DOHH2 (cell line): ENCODE measurements at regions not wholly inside any gene's neighbourhood (a gene's known extent, or its start where the extent isn't known, plus 50 kb on each side); places are given as distances from the start of the nearest gene placed in this dataset.

Experiments used
- H3F3A ChIP-seq: fragments of 200-600 bp; sonication (generic), shearing (Covaris generic); 2 replicates; pipeline ENCODE4 v1.6.0; 2016; ENCODE audit warnings: antibody characterized with exemption, mild to moderate bottlenecking; ENCODE audit not compliant: control insufficient read depth, insufficient read depth
- H3K27ac ChIP-seq: fragments of 200-600 bp; sonication (generic); 2 replicates; pipeline ENCODE4 v1.5.1; 2014; ENCODE audit warnings: low read depth, mild to moderate bottlenecking, low read length, moderate library complexity
- H3K27me3 ChIP-seq: fragments of 200-600 bp; sonication (generic); 2 replicates; pipeline ENCODE4 v1.6.1; 2014; ENCODE audit warnings: mild to moderate bottlenecking, low read length, mixed read lengths; ENCODE audit not compliant: control insufficient read depth
- H3K36me3 ChIP-seq: fragments of 200-600 bp; sonication (generic); 2 replicates; pipeline ENCODE4 v1.6.1; 2014; ENCODE audit warnings: mild to moderate bottlenecking, low read length, moderate library complexity, mixed read lengths; ENCODE audit not compliant: control insufficient read depth
- H3K4me1 ChIP-seq: fragments of 200-600 bp; sonication (generic); 2 replicates; pipeline ENCODE4 v1.6.1; 2014; ENCODE audit warnings: mild to moderate bottlenecking, low read length, mixed read lengths; ENCODE audit not compliant: control insufficient read depth
- H3K4me2 ChIP-seq: fragments of 200-600 bp; sonication (generic); 2 replicates; pipeline ENCODE4 v1.6.0; 2014; ENCODE audit warnings: mild to moderate bottlenecking, low read length, moderate library complexity
- H3K4me3 ChIP-seq: fragments of 200-600 bp; sonication (generic); 2 replicates; pipeline ENCODE4 v1.5.1; 2014; ENCODE audit warnings: mild to moderate bottlenecking, low read length, mixed read lengths
- H3K79me2 ChIP-seq: fragments of 200-600 bp; sonication (generic); 2 replicates; pipeline ENCODE4 v1.6.1; 2014; ENCODE audit warnings: mild to moderate bottlenecking, low read length, mixed read lengths; ENCODE audit not compliant: control insufficient read depth
- H3K9me2 ChIP-seq: fragments of 200-600 bp; sonication (generic); replicated peaks from 2 replicates; pipeline ENCODE4 v1.6.1; 2014; ENCODE audit warnings: mild to moderate bottlenecking, low read length, mixed read lengths; ENCODE audit not compliant: control insufficient read depth
- H3K9me3 ChIP-seq: fragments of 200-600 bp; sonication (generic); 2 replicates; pipeline ENCODE4 v1.6.1; 2014; ENCODE audit warnings: antibody characterized with exemption, low read length, mixed read lengths; ENCODE audit not compliant: control insufficient read depth, insufficient read depth
- H4K20me1 ChIP-seq: fragments of 200-600 bp; sonication (generic); 2 replicates; pipeline ENCODE4 v1.6.0; 2014; ENCODE audit warnings: low read depth, mild to moderate bottlenecking, antibody characterized with exemption, low read length, moderate library complexity; ENCODE audit not compliant: control insufficient read depth, insufficient read depth
- EZH2phosphoT487 ChIP-seq: fragments of 200-600 bp; sonication (generic); IDR thresholded peaks from 2 replicates; pipeline ENCODE4 v1.6.1; 2017; ENCODE audit warnings: borderline replicate concordance, mild to moderate bottlenecking, antibody characterized with exemption, low read length, moderate library complexity, mixed read lengths
- TF ChIP-seq, protein P1 (sequence below): fragments of 200-600 bp; sonication (generic); IDR thresholded peaks from one replicate; pipeline ENCODE4 v1.5.1; 2014; ENCODE audit warnings: antibody characterized with exemption, mild to moderate bottlenecking, low read depth, low read length; ENCODE audit not compliant: poor library complexity, severe bottlenecking

DNA sequence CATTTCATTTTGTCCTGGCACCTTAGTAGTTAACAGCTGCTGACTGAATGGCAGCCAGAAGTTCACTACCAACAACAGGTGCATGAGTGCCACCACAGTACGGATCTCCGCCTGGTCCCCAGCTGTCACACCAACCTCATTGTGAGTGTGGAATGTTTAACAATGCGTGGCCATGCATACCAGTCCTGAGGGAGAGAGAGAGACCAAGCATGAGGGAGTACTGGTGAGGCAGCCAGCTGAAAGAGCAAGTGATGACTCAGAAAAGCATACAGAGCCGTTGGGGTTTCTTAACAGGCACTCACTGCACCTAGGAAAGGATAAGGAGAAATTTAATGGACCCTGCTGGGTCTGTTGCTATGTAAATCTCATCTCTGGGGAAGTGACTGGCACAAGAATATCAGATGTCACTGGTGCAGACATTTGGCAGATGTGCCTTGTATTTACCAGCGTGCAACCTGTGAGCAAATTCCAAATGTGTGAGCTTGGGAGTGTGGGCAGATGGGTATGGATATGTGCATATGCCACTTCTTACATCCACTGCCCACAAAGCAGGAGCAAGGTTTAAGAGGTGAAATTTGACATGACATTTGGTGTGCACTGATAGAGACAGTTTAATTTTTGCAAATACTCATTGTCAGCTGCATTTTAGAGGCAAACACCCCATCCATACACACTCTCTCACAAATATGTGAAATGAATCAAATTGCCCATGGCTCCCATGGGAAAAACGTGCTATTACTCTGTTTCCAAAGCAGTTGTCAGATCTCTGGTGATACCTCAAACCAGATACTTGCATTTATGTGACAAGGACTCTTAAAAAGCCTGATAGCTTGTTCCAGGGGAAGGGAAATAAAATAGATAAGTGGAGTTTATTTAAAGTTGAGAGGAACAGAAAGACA, 245.2 kb upstream of the ARPP21 start:
- Histone ChIP-seq H3F3A (no peaks in the 10 kb centered on the region), H3K36me3 (no peaks in the 10 kb centered on the region), H3K27ac (no peak overlapping the region), H3K4me2 (no peak overlapping the region), H3K9me2 (no peaks in the 10 kb centered on the region), H3K27me3 (no peaks in the 10 kb centered on the region), H4K20me1 (no peaks in the 10 kb centered on the region), H3K79me2 (no peaks in the 10 kb centered on the region), H3K9me3 (peaks cover 6% of the 10 kb centered on the region; the same call in 1 of the 2 replicates), H3K4me1 (no peaks in the 10 kb centered on the region), H3K4me3 (no peak overlapping the region)
- TF ChIP-seq, protein P1, sequence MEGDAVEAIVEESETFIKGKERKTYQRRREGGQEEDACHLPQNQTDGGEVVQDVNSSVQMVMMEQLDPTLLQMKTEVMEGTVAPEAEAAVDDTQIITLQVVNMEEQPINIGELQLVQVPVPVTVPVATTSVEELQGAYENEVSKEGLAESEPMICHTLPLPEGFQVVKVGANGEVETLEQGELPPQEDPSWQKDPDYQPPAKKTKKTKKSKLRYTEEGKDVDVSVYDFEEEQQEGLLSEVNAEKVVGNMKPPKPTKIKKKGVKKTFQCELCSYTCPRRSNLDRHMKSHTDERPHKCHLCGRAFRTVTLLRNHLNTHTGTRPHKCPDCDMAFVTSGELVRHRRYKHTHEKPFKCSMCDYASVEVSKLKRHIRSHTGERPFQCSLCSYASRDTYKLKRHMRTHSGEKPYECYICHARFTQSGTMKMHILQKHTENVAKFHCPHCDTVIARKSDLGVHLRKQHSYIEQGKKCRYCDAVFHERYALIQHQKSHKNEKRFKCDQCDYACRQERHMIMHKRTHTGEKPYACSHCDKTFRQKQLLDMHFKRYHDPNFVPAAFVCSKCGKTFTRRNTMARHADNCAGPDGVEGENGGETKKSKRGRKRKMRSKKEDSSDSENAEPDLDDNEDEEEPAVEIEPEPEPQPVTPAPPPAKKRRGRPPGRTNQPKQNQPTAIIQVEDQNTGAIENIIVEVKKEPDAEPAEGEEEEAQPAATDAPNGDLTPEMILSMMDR = no peak
- no peak for TF ChIP-seq EZH2phosphoT487

- Histone ChIP-seq H3K79me2 (no peaks in the 10 kb centered on the region), H3K36me3 (no peaks in the 10 kb centered on the region), H3K4me1 (no peaks in the 10 kb centered on the region), H3K27me3 (no peaks in the 10 kb centered on the region), H3K4me2 (no peak overlapping the region), H3K9me3 (peaks cover 6% of the 10 kb centered on the region; the same call in 1 of the 2 replicates), H3K4me3 (no peak overlapping the region), H3K9me2 (no peaks in the 10 kb centered on the region), H4K20me1 (no peaks in the 10 kb centered on the region), H3K27ac (no peak overlapping the region), H3F3A (no peaks in the 10 kb centered on the region)
- TF ChIP-seq EZH2phosphoT487 = no peak
- TF ChIP-seq, protein P1 = no peak
These were observed 244.4 kb upstream of the ARPP21 start for GRCh38 chr3:35394905-35395304.

GRCh38 chr3:35401671-35402070, 237.7 kb upstream of the ARPP21 start:
- TF ChIP-seq, protein P1 = no peak
- no peak for TF ChIP-seq EZH2phosphoT487
- H3K4me3 ChIP-seq = no peak overlapping the region
- H3K9me2 ChIP-seq = no peaks in the 10 kb centered on the region
- H3F3A ChIP-seq = no peaks in the 10 kb centered on the region
- no peaks in the 10 kb centered on the region for H4K20me1 ChIP-seq
- no peak overlapping the region for H3K27ac ChIP-seq
- H3K79me2 ChIP-seq = no peaks in the 10 kb centered on the region
- no peaks in the 10 kb centered on the region for H3K27me3 ChIP-seq
- H3K36me3 ChIP-seq = no peaks in the 10 kb centered on the region
- no peak overlapping the region for H3K4me2 ChIP-seq
- no peaks in the 10 kb centered on the region for H3K9me3 ChIP-seq
- no peaks in the 10 kb centered on the region for H3K4me1 ChIP-seq
